NCI-H1092 treated with DMSO at 0.1 percent for 48 hours (cell line): ENCODE measurements at regions not wholly inside any gene's neighbourhood (a gene's known extent, or its start where the extent isn't known, plus 50 kb on each side); places are given as distances from the start of the nearest gene placed in this dataset.
A peak's percentile ranks its signal among the peaks of the same experiment; 100 is the strongest.

Source experiments
- DNase-seq: peaks from one replicate; lab custom pipeline; 2025; lab: John Stamatoyannopoulos, UW

- no peak for DNase-seq
These were observed 238.7 kb upstream of the TMCO5A start for GRCh38 chr15:37695719-37696118.

DNA sequence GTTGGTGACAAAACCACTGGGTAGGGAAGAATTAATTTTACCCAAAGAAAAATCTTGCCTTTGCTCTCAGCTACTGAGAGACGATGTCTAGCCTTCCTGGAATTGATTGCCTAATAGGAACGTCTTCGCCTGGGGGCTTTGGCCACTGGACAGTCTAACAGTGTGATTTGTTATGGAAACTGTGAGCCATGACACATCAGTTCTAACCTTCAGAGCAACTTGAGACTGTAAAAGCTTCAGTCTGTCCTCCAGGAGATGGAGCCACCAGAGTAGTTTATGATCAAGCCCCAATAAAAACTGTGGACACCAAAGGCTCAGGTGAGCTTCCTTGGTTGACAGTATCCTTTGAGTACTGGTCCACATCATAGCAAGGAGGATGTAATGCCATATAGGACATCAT lies 235.8 kb upstream of the TMCO5A start:
- no peak for DNase-seq

DNA sequence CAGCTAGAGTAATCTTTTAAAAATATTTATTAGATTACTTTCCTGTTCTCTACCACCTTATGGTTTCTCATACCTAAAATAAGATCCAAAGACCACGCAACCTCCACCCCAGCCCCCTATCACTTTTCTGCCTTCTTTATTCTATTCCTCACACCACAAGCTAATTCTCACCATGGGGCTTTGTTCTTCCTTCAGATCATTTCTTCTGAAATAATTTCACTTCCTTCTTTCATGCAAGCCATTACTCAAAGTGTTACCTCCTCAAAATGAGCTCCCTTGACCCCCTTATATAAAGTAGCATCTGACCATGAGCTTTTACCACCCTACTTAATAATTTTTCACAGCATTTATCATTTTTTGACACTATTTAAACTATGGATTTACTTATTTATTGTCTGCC lies 233.2 kb upstream of the TMCO5A start:
- DNase-seq: no peak

DNA sequence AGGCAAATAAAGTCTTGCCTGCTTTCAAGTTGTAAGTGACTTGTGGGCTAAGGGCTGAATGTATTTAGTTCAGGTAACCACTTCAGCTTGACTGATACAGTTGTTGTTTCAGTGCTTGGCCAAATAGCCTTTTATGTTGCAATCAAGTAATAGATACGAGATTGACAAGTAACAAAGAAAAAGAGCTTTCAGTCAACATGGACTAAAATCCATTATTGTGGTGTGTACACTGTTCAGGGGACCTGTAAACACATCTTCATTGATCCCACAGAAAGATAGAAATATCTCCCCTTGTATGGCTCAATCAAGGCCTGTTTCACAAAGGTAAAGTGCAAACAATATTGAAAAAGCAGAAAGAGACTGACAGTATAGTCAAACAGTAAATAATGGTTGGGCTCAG lies 224.8 kb upstream of the TMCO5A start:
- no peak for DNase-seq

GRCh38 chr15:37715101-37715500 lies 219.3 kb upstream of the TMCO5A start:
- no peak for DNase-seq

GRCh38 chr15:37720267-37720666 lies 214.2 kb upstream of the TMCO5A start:
- no peak for DNase-seq

GRCh38 chr15:37731146-37731746 lies 203.2 kb upstream of the TMCO5A start:
- no peak for DNase-seq

DNA sequence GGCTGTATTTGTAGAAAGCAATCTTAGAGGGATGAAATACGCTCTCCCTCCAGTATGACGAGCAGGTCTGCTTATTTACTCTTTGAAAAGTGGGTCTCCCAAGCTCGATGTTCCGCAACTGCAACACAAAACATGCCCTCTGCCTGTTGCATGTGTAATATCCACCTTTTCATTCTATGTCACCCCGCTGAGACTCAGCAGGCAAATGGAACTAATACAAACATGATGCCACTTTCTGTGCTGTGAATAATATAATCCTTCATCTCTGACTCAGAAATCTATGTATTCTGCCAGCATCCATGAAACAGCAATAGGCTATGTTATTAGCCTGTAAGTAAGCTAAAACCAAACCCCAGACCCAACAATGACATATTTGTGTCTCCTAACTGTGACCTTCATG lies 200.8 kb upstream of the TMCO5A start:
- DNase-seq: no peak

DNA sequence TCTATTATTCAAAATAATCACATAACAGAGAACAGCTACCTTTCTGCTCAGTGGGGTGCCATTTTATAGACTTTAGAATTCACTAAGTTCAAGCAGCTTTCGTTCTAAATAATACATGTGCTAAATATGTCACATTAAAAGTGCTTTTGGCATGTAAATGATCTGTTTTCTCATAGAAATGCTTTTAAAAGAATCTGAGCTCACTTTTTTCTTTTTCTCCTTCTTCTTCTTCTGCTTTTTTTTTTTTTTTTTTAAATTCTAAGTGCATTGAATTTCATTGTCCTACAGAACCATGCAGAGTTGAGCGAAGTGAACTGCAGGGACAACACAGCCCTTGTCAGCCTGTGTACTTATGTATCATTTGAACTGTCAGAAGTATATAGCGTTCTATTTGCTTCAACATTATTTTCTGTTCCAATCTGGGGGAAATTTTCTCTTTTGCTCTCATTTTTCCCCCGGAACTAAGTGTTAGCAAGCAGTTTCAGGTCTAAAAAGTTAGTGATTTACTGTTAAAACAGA lies 193.8 kb upstream of the TMCO5A start:
- no peak for DNase-seq

DNA sequence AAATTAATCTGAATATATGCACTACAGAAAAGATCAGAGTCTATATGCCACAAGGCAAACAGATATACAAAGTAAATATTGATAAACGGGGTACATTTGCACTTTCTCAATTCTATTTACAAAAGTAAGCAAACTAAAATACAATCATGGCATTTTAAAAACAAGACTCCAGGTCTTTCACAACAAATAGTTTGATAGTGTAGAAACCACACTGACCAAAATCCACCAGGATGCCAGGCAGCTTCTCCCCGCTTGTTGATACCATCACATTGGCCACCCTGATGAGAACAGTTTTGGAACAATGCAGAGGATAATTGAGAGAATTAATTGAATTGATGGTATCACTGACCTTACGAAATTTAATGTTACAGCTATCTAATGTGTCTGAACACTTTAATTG lies 190.6 kb upstream of the TMCO5A start:
- no peak for DNase-seq

GRCh38 chr15:37744521-37744920 lies 189.9 kb upstream of the TMCO5A start:
- DNase-seq: no peak

GRCh38 chr15:37751401-37751800 lies 183.0 kb upstream of the TMCO5A start:
- DNase-seq: no peak

GRCh38 chr15:37756407-37756806 lies 178.0 kb upstream of the TMCO5A start:
- DNase-seq: no peak

- DNase-seq: no peak
These were observed 176.0 kb upstream of the TMCO5A start for GRCh38 chr15:37758412-37758811.

DNA sequence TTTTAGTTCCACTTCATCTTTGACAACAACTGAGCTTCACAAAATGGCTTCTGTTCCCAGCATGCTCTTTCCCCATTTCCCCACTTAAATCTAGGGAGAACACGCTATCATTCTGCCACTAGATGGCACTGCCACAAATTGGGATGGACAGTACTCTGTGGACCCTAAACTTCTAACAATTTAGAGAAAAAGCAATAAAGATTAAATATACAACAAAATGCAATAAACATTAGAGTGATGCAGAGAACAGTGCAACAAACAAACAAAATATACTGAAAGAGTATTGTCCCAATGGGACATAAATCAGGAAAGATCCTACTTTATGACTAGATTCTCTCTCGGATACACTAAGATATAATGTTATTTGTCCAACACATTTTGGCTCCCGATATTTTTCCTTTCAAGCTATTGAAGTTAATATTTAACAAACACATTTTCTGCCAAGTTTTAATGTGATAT lies 169.7 kb upstream of the TMCO5A start:
- peak; percentile 56 for DNase-seq

DNA sequence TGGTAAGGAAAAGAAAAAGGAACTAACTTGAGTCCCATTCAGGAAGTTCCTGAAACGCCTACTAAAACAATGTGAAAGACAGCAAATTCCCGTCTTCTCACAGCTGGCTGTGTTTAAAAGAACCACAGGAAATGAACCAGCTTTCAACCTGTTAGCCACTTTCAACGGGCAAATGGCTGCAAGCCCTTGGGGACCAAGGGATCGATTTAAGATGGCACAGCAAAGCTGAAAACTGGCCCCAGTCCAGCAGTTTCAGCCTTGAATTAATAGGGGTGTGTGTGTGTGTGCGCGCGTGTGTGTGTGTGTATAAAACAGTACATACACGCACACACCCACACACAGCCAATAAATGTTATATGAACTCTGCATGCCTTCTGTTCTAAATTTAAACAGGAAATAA lies 168.7 kb upstream of the TMCO5A start:
- peak; percentile 37 for DNase-seq

- DNase-seq: no peak
These were observed 166.5 kb upstream of the TMCO5A start for GRCh38 chr15:37767841-37768455.

DNA sequence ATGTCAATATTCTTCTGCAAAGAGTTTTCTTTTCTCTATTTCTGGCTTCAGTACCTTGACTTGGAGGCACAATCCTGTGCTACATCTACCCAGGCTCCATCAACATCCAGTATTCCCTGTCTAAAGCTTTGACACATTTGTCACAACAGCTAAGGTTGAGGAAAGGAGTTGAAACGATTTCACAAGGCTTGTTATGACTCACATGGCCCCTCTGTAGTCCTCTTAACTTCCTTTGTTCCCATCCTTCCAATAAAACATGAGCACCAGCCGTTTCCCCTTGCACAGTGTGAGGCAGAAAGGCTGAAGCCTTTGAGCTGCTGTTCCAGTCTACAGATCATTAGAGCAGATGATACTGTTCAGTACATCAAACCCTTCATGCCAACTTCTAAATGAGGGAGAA lies 163.0 kb upstream of the TMCO5A start:
- no peak for DNase-seq

DNA sequence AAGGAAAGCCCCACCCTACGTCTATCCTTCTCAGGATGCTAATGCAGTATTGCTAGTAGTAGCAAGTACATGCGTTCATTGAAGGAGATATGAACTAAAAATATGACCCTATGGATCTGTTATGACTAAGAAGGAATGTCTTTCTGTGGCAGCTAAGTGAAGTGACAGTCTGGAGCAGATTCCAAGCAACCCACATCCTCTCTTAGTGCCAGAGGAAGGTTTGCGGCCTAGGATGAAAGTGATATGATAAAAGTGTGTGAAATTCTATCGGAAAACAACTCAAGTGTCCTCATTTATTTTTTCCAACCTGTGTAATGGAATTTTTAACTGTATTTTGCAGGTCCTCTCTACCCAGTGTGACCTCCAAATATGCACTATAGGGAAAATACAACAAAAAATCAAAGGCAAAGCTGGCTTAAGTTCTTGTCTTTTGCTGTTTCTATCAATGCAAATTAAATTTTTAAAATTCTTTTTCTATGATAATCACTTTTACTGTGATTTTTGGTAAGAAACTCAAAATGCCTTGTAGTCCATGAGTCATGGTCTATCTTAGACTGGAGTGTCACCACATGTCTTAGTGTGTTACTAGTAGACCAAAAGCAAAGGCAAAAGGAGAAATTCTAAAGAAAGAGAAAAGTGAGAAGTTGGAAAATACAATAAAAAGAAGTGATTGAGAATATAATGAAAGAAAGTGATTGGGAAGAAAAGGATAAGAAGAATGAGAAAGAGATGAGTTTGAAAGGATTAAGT lies 161.2 kb upstream of the TMCO5A start:
- DNase-seq: no peak

DNA sequence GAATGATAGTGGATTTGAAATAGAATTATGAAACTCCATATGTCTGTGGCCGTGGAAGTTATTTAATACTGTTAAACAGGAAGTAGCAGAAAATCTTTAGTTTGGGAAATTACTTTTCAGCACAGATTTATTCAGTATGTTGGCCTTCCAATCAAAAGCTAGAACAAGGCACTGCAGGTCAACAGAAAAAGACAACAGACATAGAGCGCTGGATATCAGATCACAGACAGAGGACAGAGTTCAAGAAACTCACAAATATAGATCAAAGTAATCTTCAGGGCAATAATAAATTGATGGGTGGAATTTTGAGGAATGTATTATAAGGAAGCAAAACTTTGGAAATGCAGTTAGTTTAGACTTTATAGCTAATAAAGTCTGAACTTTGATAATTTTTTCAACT lies 159.5 kb upstream of the TMCO5A start:
- no peak for DNase-seq

DNA sequence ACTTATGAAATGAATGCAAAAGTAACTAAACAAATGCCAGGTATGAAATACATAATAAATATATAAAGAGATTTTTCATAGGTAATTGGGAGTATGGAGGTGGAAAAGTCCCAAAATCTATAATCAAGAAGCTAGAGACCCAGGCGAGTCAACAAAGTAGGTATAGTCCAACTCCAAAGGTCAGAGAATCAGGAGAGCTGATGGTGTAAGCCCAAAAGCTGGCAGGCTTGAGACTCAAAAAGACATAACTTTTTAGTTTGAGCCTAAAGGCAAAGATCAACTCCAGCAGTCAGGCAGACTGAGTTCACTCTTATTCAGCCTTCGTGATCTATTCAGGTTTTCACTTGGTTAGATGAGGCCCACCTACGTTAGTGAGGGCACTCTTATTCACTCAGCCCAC lies 157.4 kb upstream of the TMCO5A start:
- no peak for DNase-seq

GRCh38 chr15:37783290-37783689 lies 151.2 kb upstream of the TMCO5A start:
- no peak for DNase-seq

GRCh38 chr15:37788330-37788729 lies 146.1 kb upstream of the TMCO5A start:
- DNase-seq: no peak
